ENCODE measurements at regions not wholly inside any gene's neighbourhood (a gene's known extent, or its start where the extent isn't known, plus 50 kb on each side); places are given as distances from the start of the nearest gene placed in this dataset.
"Not testable (repeated sequence)": the region's sequence is repeated elsewhere in the genome, so short reads cannot be mapped to it uniquely, and the experiment has no call there.

DNA sequence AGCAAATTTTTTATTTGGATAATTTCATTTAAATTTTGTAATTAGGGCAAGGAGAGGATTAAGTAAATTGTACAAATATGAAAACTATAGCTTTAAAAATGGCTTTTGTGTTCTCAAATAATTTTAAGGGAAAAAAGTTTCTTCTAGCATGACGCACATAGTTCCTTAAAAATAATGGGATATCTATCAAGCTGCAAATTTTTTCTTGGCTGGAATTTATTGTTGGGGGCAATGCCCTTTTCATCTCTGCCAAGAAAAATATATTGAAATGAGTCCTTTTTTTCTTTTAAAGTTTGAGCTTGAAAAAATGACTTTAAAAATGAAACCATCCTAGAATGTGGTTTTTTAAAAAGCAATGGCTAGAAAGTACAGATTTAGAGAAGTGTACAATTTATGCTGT lies 154.4 kb upstream of the UGT8 start:
- no peak for DNase-seq (ENCODE audit: low spot score)

GRCh38 chr4:114447963-114448516 lies 150.6 kb upstream of the UGT8 start:
- DNase-seq (ENCODE audit: low spot score): not testable (repeated sequence)

- DNase-seq (ENCODE audit: low spot score): no peak
Observed at GRCh38 chr4:114458728-114459127, 139.9 kb upstream of the UGT8 start.

DNA sequence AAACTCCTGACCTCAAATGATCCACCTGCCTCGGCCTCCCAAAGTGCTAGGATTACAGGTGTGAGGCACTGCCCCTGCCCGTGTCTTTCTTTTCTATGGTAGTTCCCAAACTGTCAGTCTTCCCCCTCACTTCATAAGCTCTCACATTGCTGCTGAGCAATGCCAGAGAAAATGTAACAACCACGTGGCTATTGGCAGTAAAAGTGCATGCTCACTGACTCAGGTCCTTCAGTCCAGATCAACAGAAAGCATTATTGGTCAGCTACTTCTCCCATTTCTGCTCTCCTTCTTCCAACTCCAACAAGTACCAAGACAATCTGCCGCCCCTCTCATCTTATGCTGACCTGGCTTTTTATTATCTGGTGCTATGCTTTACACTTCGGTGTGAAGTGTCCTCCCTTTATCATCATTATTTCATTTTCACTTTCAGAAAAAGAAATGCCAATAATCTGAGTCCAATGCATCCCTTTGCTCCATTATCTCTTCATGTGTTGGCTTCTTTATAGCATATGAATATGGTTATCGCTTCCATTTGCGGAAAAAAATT lies 133.8 kb upstream of the UGT8 start:
- no peak for DNase-seq (ENCODE audit: low spot score)

DNA sequence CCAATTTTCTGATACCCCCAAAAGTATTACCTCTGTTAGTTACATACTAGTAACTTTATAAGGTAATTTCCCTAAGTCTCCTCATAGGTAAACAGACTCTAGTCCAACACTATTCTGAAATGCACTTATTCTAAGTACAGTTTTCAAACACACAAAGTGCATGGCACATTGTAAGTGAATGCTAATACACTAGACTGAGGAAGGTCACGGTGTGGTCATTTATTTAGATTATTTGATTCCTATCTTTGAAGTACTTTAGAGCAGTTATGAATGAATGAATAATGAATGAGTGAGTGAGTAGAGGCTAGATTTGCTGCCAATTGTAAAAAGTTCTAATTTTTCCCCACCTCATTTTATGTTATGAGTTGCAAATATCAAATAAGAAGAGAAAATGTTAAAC lies 132.8 kb upstream of the UGT8 start:
- DNase-seq (ENCODE audit: low spot score): no peak

DNA sequence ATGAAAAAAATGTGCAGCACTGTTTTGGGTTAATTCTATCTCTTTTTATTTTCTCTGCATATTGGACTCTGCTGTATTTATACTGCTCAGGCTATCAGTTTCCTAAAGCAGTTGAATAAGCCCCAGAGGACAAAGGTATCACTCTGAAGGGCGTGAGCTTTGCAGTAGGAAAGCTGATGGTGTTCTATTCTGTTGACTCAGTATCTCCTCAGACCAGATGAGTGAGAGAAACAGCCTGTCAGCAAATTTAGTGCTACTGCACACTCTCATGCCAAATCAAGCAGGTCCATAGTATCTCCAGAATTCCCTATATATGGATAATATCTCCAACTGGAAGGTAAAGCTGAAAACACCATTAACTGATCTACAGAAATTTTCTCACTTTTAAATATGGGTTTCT lies 132.3 kb upstream of the UGT8 start:
- DNase-seq (ENCODE audit: low spot score): no peak

DNA sequence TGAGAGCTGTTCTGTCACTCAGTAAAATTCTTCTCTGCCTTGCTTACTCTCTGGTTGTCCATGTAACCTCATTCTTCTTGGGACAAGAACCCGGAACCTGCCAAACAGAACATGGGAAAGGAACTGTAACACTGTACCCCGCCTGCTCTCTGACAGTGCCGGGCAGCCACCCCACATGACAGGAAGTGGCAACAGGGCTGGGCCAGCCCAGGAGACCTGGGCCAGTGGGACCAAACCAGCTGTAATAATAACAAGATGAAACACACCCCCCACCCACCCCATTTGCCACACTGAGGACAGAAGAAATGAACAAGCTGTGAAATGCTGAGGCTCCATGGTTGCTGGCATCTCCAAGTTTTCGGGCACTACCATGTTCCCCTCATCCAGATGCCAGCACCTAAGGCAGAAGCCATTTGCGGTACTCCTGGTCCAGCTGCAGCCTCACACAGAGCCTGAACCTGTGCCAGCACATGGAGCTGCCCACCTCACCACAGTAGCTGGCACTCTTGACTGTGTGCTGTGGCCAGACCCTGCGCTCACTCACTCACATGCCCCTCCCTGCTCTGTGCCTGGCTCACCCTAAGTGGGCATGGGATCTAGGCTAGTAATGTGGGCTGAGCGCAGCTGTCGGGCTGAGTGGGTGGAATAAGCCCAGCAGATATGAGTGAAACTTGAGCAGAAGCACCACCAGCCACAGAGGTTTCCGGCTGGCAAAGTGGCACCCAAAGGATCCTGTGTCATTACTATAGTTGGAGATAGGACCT lies 126.2 kb upstream of the UGT8 start:
- no peak for DNase-seq (ENCODE audit: low spot score)

- no peak for DNase-seq (ENCODE audit: low spot score)
Observed at GRCh38 chr4:114474188-114474800, 124.3 kb upstream of the UGT8 start.

DNA sequence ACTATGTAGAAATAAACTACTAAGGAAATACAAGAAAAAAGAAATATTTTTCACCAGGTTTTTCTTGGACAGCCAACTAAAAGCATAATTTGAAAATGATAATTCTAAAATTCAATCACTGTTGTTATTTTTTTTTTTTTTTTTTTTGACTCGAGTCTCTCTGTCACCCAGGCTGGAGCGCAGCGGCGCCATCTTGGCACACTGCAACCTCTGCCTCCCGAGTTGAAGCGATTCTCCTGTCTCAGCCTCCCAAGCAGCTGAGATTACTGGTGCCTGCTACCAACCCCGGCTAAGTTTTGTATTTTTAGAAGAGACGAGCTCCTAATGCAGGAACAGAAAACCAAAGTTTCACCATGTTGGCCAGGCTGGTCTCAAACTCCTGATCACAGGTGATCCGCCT lies 122.3 kb upstream of the UGT8 start:
- no peak for DNase-seq (ENCODE audit: low spot score)

GRCh38 chr4:114479595-114479994 lies 119.0 kb upstream of the UGT8 start:
- no peak for DNase-seq (ENCODE audit: low spot score)

- DNase-seq (ENCODE audit: low spot score): no peak
Observed at GRCh38 chr4:114481856-114482255, 116.8 kb upstream of the UGT8 start.

DNA sequence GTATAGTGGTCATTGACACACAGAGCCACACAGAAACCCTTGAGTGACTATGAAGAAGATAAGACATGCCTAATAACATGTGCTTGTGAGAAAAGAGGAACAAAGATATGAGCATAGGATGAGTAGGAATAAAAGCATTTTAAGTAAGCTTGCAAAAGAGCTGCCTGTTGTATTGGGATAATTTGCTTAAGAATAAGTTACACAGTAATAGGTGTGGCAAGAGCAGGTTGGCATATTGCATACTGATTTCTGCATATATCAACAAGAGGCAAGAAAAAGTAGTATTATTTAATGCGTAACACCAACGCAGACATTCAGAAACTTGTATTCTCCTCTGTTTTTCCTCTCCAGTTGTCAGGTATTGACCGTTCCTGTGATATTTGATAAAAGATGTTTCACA lies 111.5 kb upstream of the UGT8 start:
- DNase-seq (ENCODE audit: low spot score): no peak

DNA sequence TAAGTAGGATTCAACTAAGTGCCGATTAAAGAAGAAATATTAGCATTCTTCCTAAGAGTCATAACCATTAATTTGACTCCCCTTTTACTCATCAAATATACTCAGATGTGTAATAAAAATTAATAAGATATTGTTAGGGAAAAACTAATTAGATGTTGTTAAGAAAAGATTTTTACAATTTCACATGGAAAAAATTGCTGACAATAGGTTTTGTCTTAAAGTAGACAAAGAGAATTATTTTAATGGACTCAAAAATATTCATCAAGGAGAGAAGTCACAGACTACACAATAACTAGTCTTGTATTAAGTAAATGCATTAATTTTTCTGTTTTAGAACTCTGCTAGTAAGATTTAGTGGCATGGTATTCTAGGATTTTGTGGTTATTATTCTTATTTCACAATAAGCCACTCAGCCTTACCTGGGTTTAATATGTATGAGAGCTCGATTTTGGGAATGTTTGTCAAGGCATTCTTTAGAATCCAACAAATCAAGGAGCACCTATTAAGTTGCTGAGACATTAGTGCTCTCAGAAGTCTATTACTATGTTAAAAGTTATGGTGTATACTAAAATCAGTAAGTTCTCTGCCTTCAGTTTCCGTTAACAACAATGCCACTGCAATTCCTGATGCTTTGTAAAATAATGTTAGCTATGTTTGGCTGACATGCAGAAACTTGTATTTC lies 110.2 kb upstream of the UGT8 start:
- no peak for DNase-seq (ENCODE audit: low spot score)

DNA sequence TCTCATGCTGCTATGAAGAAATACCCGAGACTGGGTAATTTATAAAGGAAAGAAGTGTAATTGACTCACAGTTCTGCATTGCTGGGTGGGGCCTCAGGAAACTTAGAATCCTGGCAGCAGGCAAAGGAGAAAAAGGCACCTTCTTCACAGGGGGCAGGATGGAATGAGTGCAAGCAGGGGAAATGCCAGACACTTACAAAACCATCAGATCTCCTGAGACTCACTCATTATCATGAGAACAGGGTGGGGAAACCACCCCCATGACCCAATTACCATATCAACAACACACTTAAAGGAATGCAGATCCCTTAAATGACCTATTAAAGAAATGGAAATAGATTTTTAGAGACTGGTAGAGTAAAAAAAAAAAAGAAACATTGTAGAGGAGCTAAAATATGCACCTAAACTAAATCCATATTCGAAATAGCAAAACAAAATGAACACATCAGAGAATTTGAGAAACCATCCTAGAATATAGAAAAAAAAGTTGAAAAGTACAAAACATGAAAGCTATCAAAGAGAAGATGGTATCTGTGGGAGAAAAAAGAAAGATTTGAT lies 104.3 kb upstream of the UGT8 start:
- no peak for DNase-seq (ENCODE audit: low spot score)

DNA sequence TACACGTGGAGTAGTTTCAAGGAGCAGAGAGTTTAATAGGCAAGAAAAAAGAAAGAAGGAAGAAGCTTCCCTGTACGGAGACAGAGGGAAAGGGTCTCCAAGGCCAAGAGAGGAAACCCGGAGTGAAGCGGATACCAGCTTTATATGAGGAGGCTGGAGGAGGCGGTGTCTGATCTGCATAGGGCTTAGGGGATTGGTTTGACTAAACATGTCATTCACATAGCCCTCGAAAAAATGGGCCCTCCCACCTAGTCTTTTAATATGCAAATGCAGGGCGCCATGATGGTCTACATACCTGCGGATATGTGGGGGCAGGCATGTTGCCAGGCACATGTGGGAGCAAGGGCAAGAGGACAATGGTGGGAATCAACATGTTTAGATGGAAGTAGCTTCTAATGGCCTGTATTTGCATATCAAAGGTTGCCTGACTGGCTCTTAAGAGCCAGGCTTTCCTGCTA lies 103.1 kb upstream of the UGT8 start:
- no peak for DNase-seq (ENCODE audit: low spot score)

DNA sequence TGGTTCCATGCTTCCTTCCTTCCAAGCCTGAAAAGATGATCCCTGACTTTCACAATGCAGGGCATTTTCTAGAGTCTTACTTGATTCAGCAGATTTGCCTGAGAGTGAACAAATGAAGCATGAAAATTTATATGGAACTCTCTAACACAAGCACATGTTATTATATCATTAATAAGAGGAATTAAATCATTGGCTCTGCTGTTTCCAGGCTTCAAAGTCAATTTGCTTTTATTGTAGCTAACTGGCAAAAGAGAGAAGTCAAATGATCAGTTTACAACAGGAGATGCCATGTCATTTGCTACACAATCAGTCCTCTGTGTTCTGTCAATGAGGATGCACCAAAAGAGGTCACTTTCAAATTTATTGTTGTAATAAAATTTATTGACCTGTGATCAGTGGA lies 101.5 kb upstream of the UGT8 start:
- no peak for DNase-seq (ENCODE audit: low spot score)

- DNase-seq (ENCODE audit: low spot score): no peak
Observed at GRCh38 chr4:114509340-114509739, 89.3 kb upstream of the UGT8 start.

GRCh38 chr4:114512595-114513295 lies 85.9 kb upstream of the UGT8 start:
- no peak for DNase-seq (ENCODE audit: low spot score)

- DNase-seq (ENCODE audit: low spot score): no peak
Observed at GRCh38 chr4:114519368-114519767, 79.2 kb upstream of the UGT8 start.

GRCh38 chr4:114527170-114527569 lies 71.4 kb upstream of the UGT8 start:
- no peak for DNase-seq (ENCODE audit: low spot score)

DNA sequence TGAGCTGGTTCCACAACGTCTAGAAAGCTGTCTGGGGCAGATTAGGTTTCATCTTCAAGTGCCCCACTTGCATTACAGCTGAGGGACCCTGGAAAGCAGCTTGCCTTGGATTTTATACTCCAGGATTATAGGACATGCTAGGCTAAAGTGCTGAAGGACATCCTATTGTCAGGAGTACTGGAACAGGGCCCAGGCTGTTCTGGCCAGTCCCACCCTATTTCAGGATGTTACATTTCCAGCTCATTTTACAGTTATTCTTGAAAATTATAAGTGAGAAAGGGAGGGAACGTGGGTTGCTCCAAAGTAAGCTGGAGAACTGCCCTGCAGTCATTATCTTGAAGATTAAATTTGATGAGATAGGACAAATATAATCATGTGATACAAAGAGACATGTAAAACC lies 71.0 kb upstream of the UGT8 start:
- no peak for DNase-seq (ENCODE audit: low spot score)

DNA sequence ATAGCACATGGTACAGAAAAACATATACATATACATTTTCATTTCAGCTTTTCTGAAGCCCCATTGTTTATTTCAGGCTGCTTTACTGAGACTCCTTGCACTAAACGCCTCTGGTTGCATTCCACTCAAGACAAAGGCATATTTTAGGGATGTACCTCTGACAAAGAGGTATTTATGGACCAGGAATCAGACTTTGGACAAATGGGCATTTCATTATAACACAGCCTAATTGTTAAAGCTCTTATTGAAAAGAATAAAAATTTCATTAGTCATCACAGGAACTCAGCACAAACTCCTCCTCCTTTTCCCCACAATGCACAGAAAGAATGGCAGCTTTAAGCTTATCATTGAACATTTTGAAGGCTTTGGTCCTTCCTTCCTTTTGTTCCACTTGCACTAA lies 62.9 kb upstream of the UGT8 start:
- no peak for DNase-seq (ENCODE audit: low spot score)

All from AG08395 (cell line).